ENCODE measurements at regions not wholly inside any gene's neighbourhood (a gene's known extent, or its start where the extent isn't known, plus 50 kb on each side); places are given as distances from the start of the nearest gene placed in this dataset.

DNA sequence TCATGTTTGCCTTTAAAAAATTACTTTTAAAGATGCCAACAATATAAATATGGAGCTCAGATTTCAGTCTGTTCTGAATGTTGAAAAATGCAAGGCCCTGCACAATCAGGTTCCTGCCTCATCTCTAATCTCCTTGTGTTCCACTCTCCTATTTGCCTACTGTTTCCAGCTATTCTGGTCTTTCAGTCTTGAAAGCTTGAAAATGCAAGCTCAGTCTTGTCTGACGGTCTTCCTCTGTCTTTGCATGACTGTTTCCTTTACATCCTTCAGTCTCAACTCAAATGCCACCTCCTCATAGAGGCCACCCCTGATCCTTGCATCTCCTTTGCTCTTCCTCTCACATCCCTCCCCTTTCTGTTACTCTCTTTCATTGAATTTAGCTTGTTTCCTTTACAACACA lies 354.9 kb downstream of the KIF4B start:
- Histone ChIP-seq H3K4me3 (ENCODE audit: low read depth in 1 of 2, low read length in 2 of 2) (no peak overlapping the region), H3K4me2 (ENCODE audit: insufficient read depth, low read length) (no peak overlapping the region), H3K79me2 (ENCODE audit: insufficient read depth, low read length) (no peaks in the 10 kb centered on the region), H3K27me3 (ENCODE audit: insufficient read depth, low read length, poor library complexity) (no peaks in the 10 kb centered on the region), H3K36me3 (ENCODE audit: insufficient read depth, low read length) (no peaks in the 10 kb centered on the region), H3K27ac (ENCODE audit: low read length) (no peak overlapping the region), H2AFZ (ENCODE audit: low read depth, low read length) (no peak overlapping the region), H4K20me1 (ENCODE audit: insufficient read depth, low read length) (no peaks in the 10 kb centered on the region; the same call in 1 of the 2 replicates), H3K9ac (ENCODE audit: low read depth, low read length) (no peak overlapping the region), H3K4me1 (ENCODE audit: insufficient read depth, low read length) (no peaks in the 10 kb centered on the region), H3K9me3 (ENCODE audit: insufficient read depth, low read length, severe bottlenecking) (no peaks in the 10 kb centered on the region)
- no peak for TF ChIP-seq EZH2 (IDR thresholded peaks at IDR 0.05; ENCODE audit: borderline replicate concordance, low read depth, low read length, severe bottlenecking)
- TF ChIP-seq, protein P1, sequence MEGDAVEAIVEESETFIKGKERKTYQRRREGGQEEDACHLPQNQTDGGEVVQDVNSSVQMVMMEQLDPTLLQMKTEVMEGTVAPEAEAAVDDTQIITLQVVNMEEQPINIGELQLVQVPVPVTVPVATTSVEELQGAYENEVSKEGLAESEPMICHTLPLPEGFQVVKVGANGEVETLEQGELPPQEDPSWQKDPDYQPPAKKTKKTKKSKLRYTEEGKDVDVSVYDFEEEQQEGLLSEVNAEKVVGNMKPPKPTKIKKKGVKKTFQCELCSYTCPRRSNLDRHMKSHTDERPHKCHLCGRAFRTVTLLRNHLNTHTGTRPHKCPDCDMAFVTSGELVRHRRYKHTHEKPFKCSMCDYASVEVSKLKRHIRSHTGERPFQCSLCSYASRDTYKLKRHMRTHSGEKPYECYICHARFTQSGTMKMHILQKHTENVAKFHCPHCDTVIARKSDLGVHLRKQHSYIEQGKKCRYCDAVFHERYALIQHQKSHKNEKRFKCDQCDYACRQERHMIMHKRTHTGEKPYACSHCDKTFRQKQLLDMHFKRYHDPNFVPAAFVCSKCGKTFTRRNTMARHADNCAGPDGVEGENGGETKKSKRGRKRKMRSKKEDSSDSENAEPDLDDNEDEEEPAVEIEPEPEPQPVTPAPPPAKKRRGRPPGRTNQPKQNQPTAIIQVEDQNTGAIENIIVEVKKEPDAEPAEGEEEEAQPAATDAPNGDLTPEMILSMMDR (IDR thresholded peaks at IDR 0.05; ENCODE audit: borderline replicate concordance, extremely low read depth, low read length, poor library complexity, severe bottlenecking) = no peak
- DNase-seq = no peak
- ATAC-seq (ENCODE audit: insufficient read depth, low read depth) = no peak

GRCh38 chr5:155380480-155380879 lies 366.9 kb downstream of the KIF4B start:
- ATAC-seq (ENCODE audit: insufficient read depth, low read depth) = no peak
- Histone ChIP-seq H4K20me1 (ENCODE audit: insufficient read depth, low read length) (no peaks in the 10 kb centered on the region), H3K4me3 (ENCODE audit: low read depth in 1 of 2, low read length in 2 of 2) (no peak overlapping the region), H3K79me2 (ENCODE audit: insufficient read depth, low read length) (no peaks in the 10 kb centered on the region), H3K27me3 (ENCODE audit: insufficient read depth, low read length, poor library complexity) (no peaks in the 10 kb centered on the region), H3K36me3 (ENCODE audit: insufficient read depth, low read length) (no peaks in the 10 kb centered on the region), H3K9me3 (ENCODE audit: insufficient read depth, low read length, severe bottlenecking) (no peaks in the 10 kb centered on the region), H3K27ac (ENCODE audit: low read length) (no peak overlapping the region), H3K4me1 (ENCODE audit: insufficient read depth, low read length) (no peaks in the 10 kb centered on the region), H3K9ac (ENCODE audit: low read depth, low read length) (no peak overlapping the region), H3K4me2 (ENCODE audit: insufficient read depth, low read length) (no peak overlapping the region), H2AFZ (ENCODE audit: low read depth, low read length) (no peak overlapping the region)
- DNase-seq = no peak
- no peak for TF ChIP-seq EZH2 (IDR thresholded peaks at IDR 0.05; ENCODE audit: borderline replicate concordance, low read depth, low read length, severe bottlenecking)
- TF ChIP-seq, protein P1 (IDR thresholded peaks at IDR 0.05; ENCODE audit: borderline replicate concordance, extremely low read depth, low read length, poor library complexity, severe bottlenecking) = no peak

- Histone ChIP-seq H3K27ac (ENCODE audit: low read length) (no peak overlapping the region), H3K4me3 (ENCODE audit: low read depth in 1 of 2, low read length in 2 of 2) (no peak overlapping the region), H3K4me1 (ENCODE audit: insufficient read depth, low read length) (no peaks in the 10 kb centered on the region), H2AFZ (ENCODE audit: low read depth, low read length) (no peak overlapping the region), H3K79me2 (ENCODE audit: insufficient read depth, low read length) (no peaks in the 10 kb centered on the region), H3K27me3 (ENCODE audit: insufficient read depth, low read length, poor library complexity) (no peaks in the 10 kb centered on the region), H3K9ac (ENCODE audit: low read depth, low read length) (no peak overlapping the region), H3K36me3 (ENCODE audit: insufficient read depth, low read length) (no peaks in the 10 kb centered on the region), H4K20me1 (ENCODE audit: insufficient read depth, low read length) (no peaks in the 10 kb centered on the region), H3K9me3 (ENCODE audit: insufficient read depth, low read length, severe bottlenecking) (no peaks in the 10 kb centered on the region), H3K4me2 (ENCODE audit: insufficient read depth, low read length) (no peak overlapping the region)
- no peak for ATAC-seq (ENCODE audit: insufficient read depth, low read depth)
- no peak for DNase-seq
- TF ChIP-seq, protein P1 (IDR thresholded peaks at IDR 0.05; ENCODE audit: borderline replicate concordance, extremely low read depth, low read length, poor library complexity, severe bottlenecking) = no peak
- TF ChIP-seq EZH2 (IDR thresholded peaks at IDR 0.05; ENCODE audit: borderline replicate concordance, low read depth, low read length, severe bottlenecking) = no peak
Measured at GRCh38 chr5:155381654-155382053, 368.1 kb downstream of the KIF4B start.

- H3K9ac ChIP-seq (ENCODE audit: low read depth, low read length) = no peak overlapping the region
Measured at GRCh38 chr5:155389498-155389897, 375.9 kb downstream of the KIF4B start.

More at GRCh38 chr5:155389498-155389897, 375.9 kb downstream of the KIF4B start:
- Histone ChIP-seq H3K27ac (ENCODE audit: low read length) (no peak overlapping the region), H3K27me3 (ENCODE audit: insufficient read depth, low read length, poor library complexity) (peaks cover 3% of the 10 kb centered on the region), H3K36me3 (ENCODE audit: insufficient read depth, low read length) (no peaks in the 10 kb centered on the region), H3K9me3 (ENCODE audit: insufficient read depth, low read length, severe bottlenecking) (no peaks in the 10 kb centered on the region), H3K79me2 (ENCODE audit: insufficient read depth, low read length) (no peaks in the 10 kb centered on the region), H2AFZ (ENCODE audit: low read depth, low read length) (no peak overlapping the region), H3K4me1 (ENCODE audit: insufficient read depth, low read length) (no peaks in the 10 kb centered on the region), H4K20me1 (ENCODE audit: insufficient read depth, low read length) (no peaks in the 10 kb centered on the region), H3K4me2 (ENCODE audit: insufficient read depth, low read length) (no peak overlapping the region), H3K4me3 (ENCODE audit: low read depth in 1 of 2, low read length in 2 of 2) (no peak overlapping the region)
- ATAC-seq (ENCODE audit: insufficient read depth, low read depth) = no peak
- no peak for DNase-seq
- TF ChIP-seq, protein P1 (IDR thresholded peaks at IDR 0.05; ENCODE audit: borderline replicate concordance, extremely low read depth, low read length, poor library complexity, severe bottlenecking) = no peak
- no peak for TF ChIP-seq EZH2 (IDR thresholded peaks at IDR 0.05; ENCODE audit: borderline replicate concordance, low read depth, low read length, severe bottlenecking)

Measured in DND-41 (cell line).